H9 (cell line): ENCODE measurements at regions not wholly inside any gene's neighbourhood (a gene's known extent, or its start where the extent isn't known, plus 50 kb on each side); places are given as distances from the start of the nearest gene placed in this dataset.

Source experiments
- DNase-seq: peaks from one replicate; pipeline ENCODE4 v3.0.0-alpha.2; 2017
- H2AFZ ChIP-seq: one replicate; pipeline ENCODE4 v1.6.1; 2013; ENCODE audit warnings: mild to moderate bottlenecking, low read length, control low read depth, moderate library complexity
- H2AK5ac ChIP-seq: 2 replicates; pipeline ENCODE4 v1.6.1; 2013; ENCODE audit warnings: low read length, control low read depth, mixed read lengths; ENCODE audit not compliant: insufficient read length
- H2BK120ac ChIP-seq: one replicate; pipeline ENCODE4 v1.6.1; 2013; ENCODE audit warnings: low read depth, mild to moderate bottlenecking, low read length, control low read depth, inconsistent platforms; ENCODE audit not compliant: poor library complexity, severe bottlenecking
- H2BK12ac ChIP-seq: 2 replicates; pipeline ENCODE4 v1.6.1; 2013; ENCODE audit warnings: low read length, control low read depth, mixed read lengths, low read depth; ENCODE audit not compliant: insufficient read length
- H2BK15ac ChIP-seq: 2 replicates; pipeline ENCODE4 v1.6.1; 2013; ENCODE audit warnings: low read depth, low read length, control low read depth
- H2BK20ac ChIP-seq: one replicate; pipeline ENCODE4 v1.6.1; 2013; ENCODE audit warnings: low read depth, mild to moderate bottlenecking, low read length, control low read depth, inconsistent platforms; ENCODE audit not compliant: poor library complexity, severe bottlenecking
- H2BK5ac ChIP-seq: 2 replicates; pipeline ENCODE4 v1.6.1; 2013; ENCODE audit warnings: low read length, control low read depth, mixed read lengths; ENCODE audit not compliant: insufficient read length
- H3K14ac ChIP-seq: 2 replicates; pipeline ENCODE4 v1.6.1; 2013; ENCODE audit warnings: low read length, control low read depth; ENCODE audit not compliant: insufficient read depth
- H3K18ac ChIP-seq: 2 replicates; pipeline ENCODE4 v1.6.1; 2013; ENCODE audit warnings: low read depth, mild to moderate bottlenecking, mixed read lengths, low read length, control low read depth; ENCODE audit not compliant: insufficient read length
- H3K23ac ChIP-seq: 2 replicates; pipeline ENCODE4 v1.6.1; 2013; ENCODE audit warnings: low read length, control low read depth, mixed read lengths, low read depth; ENCODE audit not compliant: insufficient read length
- H3K23me2 ChIP-seq: 2 replicates; pipeline ENCODE4 v1.6.1; 2013; ENCODE audit warnings: low read depth, mild to moderate bottlenecking, mixed read lengths, low read length, control low read depth; ENCODE audit not compliant: insufficient read length, poor library complexity, severe bottlenecking
- H3K27ac ChIP-seq: 2 replicates; pipeline ENCODE4 v1.5.1; 2013; ENCODE audit warnings: low read length, control low read depth, mixed read lengths, low read depth; ENCODE audit not compliant: insufficient read length
- H3K27me3 ChIP-seq: 2 replicates; pipeline ENCODE4 v1.6.1; 2013; ENCODE audit warnings: low read length, control low read depth, inconsistent platforms; ENCODE audit not compliant: insufficient read depth
- H3K4ac ChIP-seq: 2 replicates; pipeline ENCODE4 v1.6.1; 2013; ENCODE audit warnings: low read depth, mild to moderate bottlenecking, control low read depth, inconsistent platforms, low read length, moderate library complexity
- H3K4me1 ChIP-seq: 2 replicates; pipeline ENCODE4 v1.6.1; 2013; ENCODE audit warnings: low read length, control low read depth, inconsistent platforms; ENCODE audit not compliant: insufficient read depth
- H3K4me2 ChIP-seq: 2 replicates; pipeline ENCODE4 v1.6.1; 2013; ENCODE audit warnings: low read length, control low read depth, mixed read lengths; ENCODE audit not compliant: insufficient read length, insufficient read depth
- H3K56ac ChIP-seq: 2 replicates; pipeline ENCODE4 v1.6.1; 2013; ENCODE audit warnings: low read depth, mild to moderate bottlenecking, mixed read lengths, low read length, control low read depth; ENCODE audit not compliant: insufficient read length
- H3K79me1 ChIP-seq: 2 replicates; pipeline ENCODE4 v1.6.1; 2013; ENCODE audit warnings: low read depth, mild to moderate bottlenecking, moderate library complexity, low read length, control low read depth, inconsistent platforms; ENCODE audit not compliant: insufficient read depth, poor library complexity, severe bottlenecking
- H3K79me2 ChIP-seq: 2 replicates; pipeline ENCODE4 v1.6.1; 2013; ENCODE audit warnings: low read length, control low read depth, inconsistent platforms; ENCODE audit not compliant: insufficient read depth
- H3K9ac ChIP-seq: 2 replicates; pipeline ENCODE4 v1.6.1; 2013; ENCODE audit warnings: low read length, control low read depth, mixed read lengths; ENCODE audit not compliant: insufficient read length; ENCODE audit errors: extremely low read depth
- H3K9me3 ChIP-seq: one replicate; pipeline ENCODE4 v1.6.1; 2013; ENCODE audit warnings: low read depth, low read length, inconsistent platforms; ENCODE audit not compliant: control insufficient read depth
- H3T11ph ChIP-seq: one replicate; pipeline ENCODE4 v1.6.1; 2013; ENCODE audit warnings: mild to moderate bottlenecking, low read length, control low read depth, inconsistent platforms
- H4K20me1 ChIP-seq: one replicate; pipeline ENCODE4 v1.6.1; 2013; ENCODE audit not compliant: control insufficient read depth, insufficient read length, insufficient read depth
- H4K5ac ChIP-seq: 2 replicates; pipeline ENCODE4 v1.6.1; 2013; ENCODE audit warnings: low read depth, mild to moderate bottlenecking, mixed read lengths, low read length, control low read depth; ENCODE audit not compliant: insufficient read length
- H4K8ac ChIP-seq: replicated peaks from 2 replicates; pipeline ENCODE4 v1.6.1; 2013; ENCODE audit warnings: low read length, control low read depth, mixed read lengths, low read depth; ENCODE audit not compliant: insufficient read length
- H4K91ac ChIP-seq: 2 replicates; pipeline ENCODE4 v1.6.1; 2013; ENCODE audit warnings: low read depth, mild to moderate bottlenecking, moderate library complexity, mixed read lengths, low read length, control low read depth; ENCODE audit not compliant: insufficient read length
- H3K27ac Mint-ChIP-seq, 3 experiments: 2 replicates in 2 of 3; 3 replicates in 1 of 3; pipeline ENCODE4 v1.8.0; 2020 to 2021; ENCODE audit warnings: mixed read lengths in 3 of 3, mild to moderate bottlenecking in 1 of 3, moderate library complexity in 1 of 3
- H3K27me3 Mint-ChIP-seq: 2 replicates; pipeline ENCODE4 v1.8.0; 2021; ENCODE audit warnings: low read depth, mild to moderate bottlenecking, moderate library complexity, mixed read lengths
- H3K36me3 Mint-ChIP-seq, 3 experiments: 2 replicates in 2 of 3; 3 replicates in 1 of 3; pipeline ENCODE4 v1.8.0; 2020 to 2021; ENCODE audit warnings: low read depth in 3 of 3, mixed read lengths in 3 of 3; ENCODE audit not compliant: insufficient read depth in 1 of 3
- H3K4me1 Mint-ChIP-seq, 2 experiments: 2 replicates each; pipeline ENCODE4 v1.8.0; 2020; ENCODE audit warnings: mixed read lengths in 2 of 2
- H3K4me3 Mint-ChIP-seq, 2 experiments: 2 replicates in 1 of 2; 3 replicates in 1 of 2; pipeline ENCODE4 v1.8.0; 2020 to 2021; ENCODE audit warnings: mild to moderate bottlenecking in 2 of 2, mixed read lengths in 2 of 2, moderate library complexity in 1 of 2
- H3K9me3 Mint-ChIP-seq, 2 experiments: 2 replicates in 1 of 2; 3 replicates in 1 of 2; pipeline ENCODE4 v1.8.0; 2020; ENCODE audit warnings: mild to moderate bottlenecking in 2 of 2, mixed read lengths in 2 of 2, moderate library complexity in 1 of 2
- WGBS: extraction: QIAGEN DNeasy Blood & Tissue Kit; methylation state at CpG from one replicate; pipeline ENCODE4 v1.1.7; 2013; ENCODE audit warnings: missing lambda C conversion rate, low lambda C conversion rate, mixed read lengths; ENCODE audit not compliant: insufficient read length; ENCODE audit errors: extremely low coverage; 5-methylcytosine and 5-hydroxymethylcytosine counted together
- TF ChIP-seq, protein P1 (sequence below): fragments of 200-600 bp; sonication (generic); conservative IDR thresholded peaks from 3 replicates; pipeline ENCODE4 v1.8.0; 2021; ENCODE audit warnings: antibody characterized with exemption, mild to moderate bottlenecking

- no peaks in the 10 kb centered on the region for H3K79me2 ChIP-seq
- no CpG with 5 or more reads among the region's 2 CpGs for WGBS
- no peaks in the 10 kb centered on the region for H3K9me3 Mint-ChIP-seq
Observed at GRCh38 chr6:6091608-6092002, 84.9 kb upstream of the NRN1 start.

More at GRCh38 chr6:6091608-6092002, 84.9 kb upstream of the NRN1 start:
- Histone ChIP-seq H2BK15ac (no peak overlapping the region), H4K5ac (no peak overlapping the region), H3K14ac (no peak overlapping the region), H3K23ac (no peak overlapping the region), H4K20me1 (no peaks in the 10 kb centered on the region), H3K9me3 (no peaks in the 10 kb centered on the region), H3K18ac (no peak overlapping the region), H3T11ph (no peak overlapping the region), H3K79me1 (no peaks in the 10 kb centered on the region), H4K91ac (no peak overlapping the region), H2BK20ac (no peak overlapping the region), H2AFZ (no peak overlapping the region), H3K9ac (no peak overlapping the region), H2AK5ac (no peak overlapping the region), H3K23me2 (no peaks in the 10 kb centered on the region), H4K8ac (no peak overlapping the region), H2BK5ac (no peak overlapping the region), H2BK120ac (no peak overlapping the region), H3K56ac (no peak overlapping the region), H3K27ac (no peak overlapping the region), H2BK12ac (no peak overlapping the region), H3K4ac (no peak overlapping the region), H3K27me3 (no peaks in the 10 kb centered on the region), H3K4me2 (no peak overlapping the region), H3K4me1 (no peaks in the 10 kb centered on the region)
- no peak for DNase-seq
- Mint-ChIP-seq H3K27me3 (peaks cover 13% of the 10 kb centered on the region), H3K27ac (no peak overlapping the region), H3K4me3 (no peak overlapping the region), H3K36me3 (no peaks in the 10 kb centered on the region; a peak in 1 of 7 replicates), H3K4me1 (no peaks in the 10 kb centered on the region)
- TF ChIP-seq, protein P1, sequence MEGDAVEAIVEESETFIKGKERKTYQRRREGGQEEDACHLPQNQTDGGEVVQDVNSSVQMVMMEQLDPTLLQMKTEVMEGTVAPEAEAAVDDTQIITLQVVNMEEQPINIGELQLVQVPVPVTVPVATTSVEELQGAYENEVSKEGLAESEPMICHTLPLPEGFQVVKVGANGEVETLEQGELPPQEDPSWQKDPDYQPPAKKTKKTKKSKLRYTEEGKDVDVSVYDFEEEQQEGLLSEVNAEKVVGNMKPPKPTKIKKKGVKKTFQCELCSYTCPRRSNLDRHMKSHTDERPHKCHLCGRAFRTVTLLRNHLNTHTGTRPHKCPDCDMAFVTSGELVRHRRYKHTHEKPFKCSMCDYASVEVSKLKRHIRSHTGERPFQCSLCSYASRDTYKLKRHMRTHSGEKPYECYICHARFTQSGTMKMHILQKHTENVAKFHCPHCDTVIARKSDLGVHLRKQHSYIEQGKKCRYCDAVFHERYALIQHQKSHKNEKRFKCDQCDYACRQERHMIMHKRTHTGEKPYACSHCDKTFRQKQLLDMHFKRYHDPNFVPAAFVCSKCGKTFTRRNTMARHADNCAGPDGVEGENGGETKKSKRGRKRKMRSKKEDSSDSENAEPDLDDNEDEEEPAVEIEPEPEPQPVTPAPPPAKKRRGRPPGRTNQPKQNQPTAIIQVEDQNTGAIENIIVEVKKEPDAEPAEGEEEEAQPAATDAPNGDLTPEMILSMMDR: no peak
